NCI-H69 (cell line): ENCODE measurements at regions not wholly inside any gene's neighbourhood (a gene's known extent, or its start where the extent isn't known, plus 50 kb on each side); places are given as distances from the start of the nearest gene placed in this dataset.
"Not testable (repeated sequence)": the region's sequence is repeated elsewhere in the genome, so short reads cannot be mapped to it uniquely, and the experiment has no call there.

Experiments
- DNase-seq: peaks from one replicate; lab custom pipeline; 2025; lab: John Stamatoyannopoulos, UW

DNA sequence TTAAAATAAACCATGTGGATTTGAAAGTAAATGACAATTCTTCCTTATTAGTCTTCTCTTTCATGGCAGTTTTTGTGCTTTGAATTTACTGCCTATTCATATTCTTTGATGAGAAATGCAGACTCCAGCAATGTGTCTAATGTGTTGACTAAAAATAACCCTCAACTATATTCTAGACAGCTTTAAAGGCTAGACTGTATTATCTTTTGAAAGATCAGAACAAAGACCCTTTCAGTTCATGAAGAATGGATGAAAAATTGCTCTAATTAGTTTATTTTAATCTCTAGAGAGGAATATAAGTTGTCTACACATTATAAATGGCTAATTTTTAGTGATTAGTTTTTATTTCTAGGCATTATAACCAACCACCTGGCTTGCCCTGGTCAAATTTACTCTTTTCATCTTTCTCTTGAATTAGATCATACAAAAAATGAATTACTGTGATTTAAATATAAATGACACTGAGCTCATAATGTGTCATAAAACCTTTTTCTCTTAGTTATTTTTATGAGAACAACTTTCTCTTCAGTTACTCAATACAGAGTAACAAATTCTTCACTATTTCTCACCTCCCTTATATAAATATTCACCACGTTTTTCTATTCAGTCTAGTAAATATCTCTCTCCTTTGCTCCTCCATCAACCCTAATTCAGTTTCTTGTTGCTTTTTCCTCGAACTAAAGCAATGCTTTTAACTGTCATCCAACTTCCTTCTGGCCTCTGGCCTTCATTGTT is 428.5 kb upstream of the TMPRSS15 start:
- peak; percentile 62 for DNase-seq

- DNase-seq, result peak; percentile 25
These were observed 429.4 kb upstream of the TMPRSS15 start for GRCh38 chr21:18832950-18833349.

DNA sequence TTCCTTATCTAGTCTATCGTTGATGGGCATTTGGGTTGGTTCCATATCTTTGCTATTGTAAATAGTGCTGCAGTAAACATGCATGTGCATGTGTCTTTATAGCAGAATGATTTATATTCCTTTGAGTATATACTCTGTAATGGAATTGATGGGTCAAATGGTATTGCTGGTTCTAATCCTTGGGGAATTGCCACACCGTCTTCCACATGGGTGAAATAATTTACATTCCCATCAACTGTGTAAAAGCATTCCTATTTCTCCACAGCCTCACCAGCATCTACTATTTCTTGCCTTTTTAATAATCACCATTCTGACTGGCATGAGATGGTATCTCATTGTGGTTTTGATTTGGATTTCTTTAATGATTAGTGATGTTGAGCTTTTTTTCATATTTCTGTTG is 430.5 kb upstream of the TMPRSS15 start:
- DNase-seq, result not testable (repeated sequence)

- DNase-seq, result peak; percentile 63
These were observed 436.7 kb upstream of the TMPRSS15 start for GRCh38 chr21:18840239-18840638.

DNA sequence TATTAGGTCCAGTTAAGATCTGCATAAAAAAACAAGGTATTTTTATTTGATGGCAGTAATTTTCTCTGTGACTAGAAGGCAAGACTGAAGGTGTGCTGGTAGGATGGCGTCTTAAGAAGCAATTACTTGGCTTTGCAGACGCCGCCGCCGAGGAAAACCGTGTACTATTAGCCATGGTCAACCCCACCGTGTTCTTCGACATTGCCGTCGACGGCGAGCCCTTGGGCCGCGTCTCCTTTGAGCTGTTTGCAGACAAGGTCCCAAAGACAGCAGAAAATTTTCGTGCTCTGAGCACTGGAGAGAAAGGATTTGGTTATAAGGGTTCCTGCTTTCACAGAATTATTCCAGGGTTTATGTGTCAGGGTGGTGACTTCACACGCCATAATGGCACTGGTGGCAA is 454.0 kb upstream of the TMPRSS15 start:
- not testable (repeated sequence) for DNase-seq

GRCh38 chr21:18869104-18869503 is 465.5 kb upstream of the TMPRSS15 start:
- no peak for DNase-seq

DNA sequence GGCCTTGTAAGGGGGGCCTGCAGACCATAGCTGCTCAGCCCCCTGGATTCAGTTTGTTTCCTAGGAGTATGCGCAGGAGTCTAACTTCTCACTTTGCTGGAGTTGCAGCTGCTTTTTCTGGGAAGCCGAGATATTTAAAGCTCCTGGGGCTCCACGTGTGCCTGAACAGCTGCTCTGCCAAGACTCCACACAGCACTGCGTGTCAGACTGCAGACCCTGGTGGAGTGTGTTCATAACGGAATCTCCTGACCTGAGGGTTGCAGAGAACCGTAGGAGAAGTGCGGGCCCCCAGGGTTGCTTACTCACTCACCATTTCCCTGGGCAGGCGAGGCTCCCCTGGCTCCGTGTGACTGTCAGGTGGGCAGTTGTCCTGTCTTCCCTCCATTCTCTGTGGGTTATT is 474.3 kb upstream of the TMPRSS15 start:
- no peak for DNase-seq

GRCh38 chr21:18887922-18888602 is 484.5 kb upstream of the TMPRSS15 start:
- DNase-seq, result no peak

- no peak for DNase-seq
These were observed 489.8 kb upstream of the TMPRSS15 start for GRCh38 chr21:18893406-18893805.

DNA sequence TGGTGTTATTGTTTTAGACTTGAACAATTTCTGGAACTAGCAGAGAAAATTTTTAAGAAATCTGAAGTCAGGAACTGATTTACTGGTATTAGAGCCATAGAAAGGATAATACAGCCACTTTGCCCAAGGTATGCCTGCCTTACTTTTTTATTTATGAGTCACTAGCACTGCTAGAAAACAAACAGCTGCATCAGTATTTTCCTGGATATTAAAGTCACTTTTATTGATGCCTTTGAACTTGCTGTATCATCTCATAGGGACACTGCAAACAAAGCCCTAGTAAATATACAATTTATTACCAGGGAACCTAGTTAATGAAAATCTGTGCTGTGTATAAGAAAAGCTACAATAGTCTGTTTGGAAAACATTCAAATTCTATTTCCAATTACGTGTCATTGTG is 490.8 kb upstream of the TMPRSS15 start:
- DNase-seq, result no peak

DNA sequence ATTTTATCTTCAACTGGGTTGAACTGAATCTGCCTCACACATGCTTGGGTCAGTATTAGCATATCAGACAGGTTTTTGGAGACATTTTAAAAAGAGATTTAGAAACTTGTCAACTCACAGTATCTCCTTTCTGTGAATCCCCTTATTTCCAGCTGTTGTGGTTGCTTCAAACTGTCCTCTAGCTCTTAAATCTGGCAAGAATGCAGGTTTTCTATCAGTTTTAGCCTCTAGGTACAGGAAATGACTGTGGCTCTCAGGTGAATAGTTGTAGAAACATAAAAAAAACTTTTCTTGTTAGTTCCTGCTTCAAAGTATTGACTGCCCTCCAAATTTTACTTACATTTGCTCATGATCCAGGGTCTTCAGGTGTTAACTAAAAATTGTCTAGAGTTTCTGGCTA is 495.7 kb upstream of the TMPRSS15 start:
- DNase-seq, result no peak

DNA sequence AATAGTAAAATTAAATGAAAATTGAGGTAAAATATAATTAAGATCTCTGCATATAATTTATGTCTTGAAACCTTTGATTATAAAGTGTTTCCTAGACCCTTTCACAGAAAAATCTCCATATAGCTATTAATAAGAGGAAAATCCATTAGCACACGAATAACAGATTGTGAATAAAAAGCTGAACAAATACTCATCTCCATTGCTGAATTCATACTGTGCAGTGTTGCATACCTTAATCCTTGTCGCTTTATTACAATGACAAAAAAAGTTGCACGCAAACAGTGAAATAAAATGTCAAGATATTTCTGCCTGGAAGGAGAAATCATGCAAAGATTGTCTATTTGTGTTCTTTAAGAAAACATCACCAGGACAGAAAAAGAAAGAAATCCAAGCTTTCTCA is 499.1 kb upstream of the TMPRSS15 start:
- DNase-seq, result no peak

- DNase-seq, result no peak
These were observed 503.5 kb upstream of the TMPRSS15 start for GRCh38 chr21:18907076-18907475.

DNA sequence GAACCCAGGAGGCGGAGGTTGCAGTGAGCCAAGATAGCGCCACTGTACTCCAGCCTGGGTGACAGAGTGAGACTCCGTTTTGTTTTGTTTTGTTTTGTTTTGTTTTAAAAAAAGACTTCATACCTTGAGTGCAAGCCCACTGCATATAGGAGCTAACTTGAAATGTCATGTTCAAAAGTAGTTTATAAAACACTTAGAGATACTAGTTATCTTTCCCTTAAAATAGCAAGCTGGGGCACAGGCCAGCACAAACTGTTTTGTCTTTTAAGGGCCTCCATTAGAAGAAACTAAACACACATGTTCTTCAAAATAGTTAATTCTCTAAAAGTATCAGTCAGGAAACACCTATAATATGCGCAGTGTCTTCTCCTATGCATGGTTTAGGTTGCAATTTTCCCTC is 505.1 kb upstream of the TMPRSS15 start:
- no peak for DNase-seq

DNA sequence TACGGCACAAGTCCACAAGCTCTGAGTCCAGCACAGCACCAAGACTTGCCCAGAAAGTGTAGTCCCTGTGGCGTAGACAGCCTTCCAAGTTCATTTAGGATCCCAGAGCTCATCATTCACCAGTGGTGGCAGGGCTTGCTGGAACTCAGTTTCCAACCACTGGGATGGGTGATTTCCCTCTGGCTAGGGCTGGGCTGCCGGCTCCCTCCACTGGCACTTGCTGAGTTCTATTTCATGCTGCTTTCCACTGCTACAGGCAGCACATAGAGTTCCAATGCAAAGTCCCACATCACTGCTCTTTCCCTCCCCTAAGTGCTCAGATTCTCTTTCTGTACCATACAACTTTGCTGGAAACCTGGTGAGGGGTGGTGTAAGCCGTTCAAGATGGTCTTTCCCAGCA is 510.3 kb upstream of the TMPRSS15 start:
- DNase-seq, result no peak

DNA sequence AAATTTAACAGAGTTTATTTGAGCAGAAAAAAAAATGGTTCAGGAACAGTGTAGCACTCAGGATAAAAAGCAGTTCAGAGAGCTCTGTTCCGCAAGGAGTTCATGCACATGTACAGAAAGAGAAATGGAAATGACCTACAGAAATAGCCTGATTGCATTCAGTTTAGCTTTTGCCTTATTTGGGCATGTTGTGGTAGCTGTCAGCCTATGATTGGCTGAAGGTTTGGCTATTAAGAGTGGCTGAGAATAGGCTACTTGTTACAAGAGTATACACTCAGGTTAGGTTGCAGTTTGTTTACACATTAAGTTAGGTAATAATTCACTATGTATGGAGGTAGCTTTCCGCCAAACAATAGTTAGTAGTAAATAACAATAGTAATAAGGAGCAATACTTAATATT is 511.0 kb upstream of the TMPRSS15 start:
- DNase-seq, result no peak

DNA sequence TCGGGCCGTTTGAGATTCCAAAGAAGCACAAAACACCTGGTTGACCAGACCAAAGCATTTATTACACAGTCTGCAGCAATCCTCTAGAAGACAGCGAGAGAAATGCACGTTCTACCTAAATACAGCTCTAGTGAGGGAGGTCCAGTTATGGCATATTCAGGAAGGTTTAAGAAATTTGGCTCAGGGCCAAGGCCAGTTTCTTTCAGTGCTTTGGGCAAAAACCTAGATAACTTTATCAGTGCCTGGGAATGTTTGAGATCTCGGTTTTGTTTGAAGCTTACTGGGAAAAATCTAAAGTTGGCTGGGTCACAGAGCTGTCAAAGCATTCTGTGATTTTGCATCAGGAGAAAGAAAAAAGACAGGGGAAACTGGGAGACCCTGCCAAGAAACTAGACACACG is 514.0 kb upstream of the TMPRSS15 start:
- DNase-seq, result no peak

DNA sequence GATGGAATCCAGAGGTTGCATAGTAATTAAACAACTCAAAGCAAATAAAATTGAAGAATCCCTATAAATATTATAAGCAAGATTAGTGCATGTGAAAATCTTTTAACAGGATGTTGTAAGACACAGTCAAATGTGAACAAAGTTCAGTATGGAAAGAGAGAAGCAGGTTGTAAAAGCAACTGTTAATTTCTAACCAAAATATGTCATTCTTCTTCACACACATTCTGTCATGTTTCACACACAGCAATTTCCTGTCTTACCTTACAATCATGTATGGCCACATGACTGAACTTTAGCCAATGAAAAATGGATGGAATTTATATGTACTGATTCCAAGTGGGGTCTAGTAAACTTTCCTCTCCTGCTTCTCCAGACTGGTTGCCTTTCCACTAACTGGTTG is 527.7 kb upstream of the TMPRSS15 start:
- no peak for DNase-seq

- no peak for DNase-seq
These were observed 533.8 kb upstream of the TMPRSS15 start for GRCh38 chr21:18937337-18937736.

DNA sequence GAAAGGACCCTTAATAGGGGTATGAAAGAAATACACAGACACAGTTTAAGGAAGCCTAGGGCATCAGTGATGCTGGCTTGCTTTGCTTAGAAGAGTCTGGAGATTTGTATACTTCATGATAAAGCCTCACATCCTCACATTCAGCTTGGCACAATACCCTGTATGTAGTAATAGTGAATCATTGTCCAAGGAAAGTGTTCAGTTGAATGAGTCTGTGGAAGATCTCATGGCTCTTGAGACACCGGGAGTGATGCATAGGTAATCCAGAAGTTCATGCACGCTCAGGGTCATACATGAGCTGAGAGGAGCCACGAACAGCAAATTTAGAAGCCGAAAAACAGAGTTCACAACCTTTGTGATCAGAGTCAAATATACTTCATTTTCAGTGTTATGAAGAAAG is 537.2 kb upstream of the TMPRSS15 start:
- no peak for DNase-seq

DNA sequence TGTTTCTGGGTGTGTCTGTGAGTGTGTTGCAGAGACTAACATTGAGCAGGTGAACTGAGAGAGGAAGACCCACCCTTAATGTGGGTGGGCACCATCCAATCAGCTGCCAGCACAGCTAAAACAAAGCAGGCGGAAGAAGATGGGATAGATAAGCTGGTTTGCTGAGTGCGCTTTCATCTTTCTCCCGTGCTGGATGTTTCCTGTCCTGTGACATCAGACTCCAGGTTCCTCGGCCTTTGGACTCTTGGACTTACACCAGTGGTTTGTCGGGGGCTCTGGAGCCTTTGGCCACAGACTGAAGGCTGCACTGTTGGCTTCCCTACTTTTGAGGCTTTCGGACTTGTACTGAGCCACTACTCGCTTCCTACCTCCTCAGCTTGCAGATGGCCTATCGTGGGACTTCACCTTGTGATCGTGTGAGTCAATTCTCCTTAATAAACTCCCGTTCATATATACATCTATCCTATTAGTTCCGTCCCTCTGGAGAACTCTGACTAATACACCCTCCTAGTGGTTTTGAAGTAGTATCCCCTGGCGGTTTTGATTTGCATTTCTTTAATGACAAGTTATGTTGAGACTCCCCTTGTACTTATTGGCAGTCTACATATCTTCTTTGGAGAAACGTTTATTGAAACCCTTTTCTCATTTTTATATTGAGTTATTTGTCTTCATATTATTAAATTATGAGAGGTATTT is 546.6 kb upstream of the TMPRSS15 start:
- no peak for DNase-seq

DNA sequence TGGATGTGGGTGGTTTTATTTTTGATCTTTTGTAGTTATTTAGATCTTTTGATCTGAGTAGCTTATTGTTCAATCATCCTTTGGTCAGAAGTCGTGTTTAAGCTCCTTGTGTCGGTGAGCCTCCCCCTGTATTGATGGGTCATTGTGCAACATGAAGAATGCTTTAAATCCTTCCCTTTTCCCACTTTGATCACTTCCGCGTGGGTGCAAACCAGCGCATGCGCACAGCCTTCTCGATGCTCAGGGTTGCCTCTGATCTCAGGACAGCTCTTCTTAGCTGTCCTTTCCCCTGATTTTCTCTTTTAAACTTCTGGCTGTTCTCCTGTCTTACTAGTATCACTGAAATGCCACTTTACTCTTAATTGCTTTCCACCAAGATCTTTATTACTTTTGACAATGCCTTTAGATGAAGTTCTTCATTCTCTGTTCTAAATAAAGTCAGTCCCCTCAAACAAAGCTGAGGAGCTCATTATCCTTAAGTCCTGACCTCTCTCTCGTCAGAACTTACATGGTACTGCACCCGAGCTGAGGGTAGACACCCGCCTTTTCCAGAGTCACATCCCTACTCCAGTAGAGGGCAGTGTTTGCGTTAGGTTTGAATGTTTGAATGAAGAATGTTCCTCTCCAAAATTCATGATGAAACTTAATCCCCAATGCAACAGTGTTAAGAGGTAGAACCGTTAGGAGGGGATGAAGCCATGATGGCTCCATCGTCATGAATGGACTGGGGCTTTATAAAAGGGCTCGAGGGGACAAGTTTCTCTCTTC is 547.9 kb upstream of the TMPRSS15 start:
- peak; percentile 85 for DNase-seq
